GM18909 (cell line): ENCODE measurements at regions not wholly inside any gene's neighbourhood (a gene's known extent, or its start where the extent isn't known, plus 50 kb on each side); places are given as distances from the start of the nearest gene placed in this dataset.
A peak's percentile ranks its signal among the peaks of the same experiment; 100 is the strongest.

ENCODE experiments used
- ATAC-seq: cut with Tn5 transposase; IDR thresholded peaks from one replicate; pipeline ENCODE4 v1.9.1; 2021; ENCODE audit warnings: mild to moderate bottlenecking; ENCODE audit not compliant: unreplicated experiment, poor library complexity

DNA sequence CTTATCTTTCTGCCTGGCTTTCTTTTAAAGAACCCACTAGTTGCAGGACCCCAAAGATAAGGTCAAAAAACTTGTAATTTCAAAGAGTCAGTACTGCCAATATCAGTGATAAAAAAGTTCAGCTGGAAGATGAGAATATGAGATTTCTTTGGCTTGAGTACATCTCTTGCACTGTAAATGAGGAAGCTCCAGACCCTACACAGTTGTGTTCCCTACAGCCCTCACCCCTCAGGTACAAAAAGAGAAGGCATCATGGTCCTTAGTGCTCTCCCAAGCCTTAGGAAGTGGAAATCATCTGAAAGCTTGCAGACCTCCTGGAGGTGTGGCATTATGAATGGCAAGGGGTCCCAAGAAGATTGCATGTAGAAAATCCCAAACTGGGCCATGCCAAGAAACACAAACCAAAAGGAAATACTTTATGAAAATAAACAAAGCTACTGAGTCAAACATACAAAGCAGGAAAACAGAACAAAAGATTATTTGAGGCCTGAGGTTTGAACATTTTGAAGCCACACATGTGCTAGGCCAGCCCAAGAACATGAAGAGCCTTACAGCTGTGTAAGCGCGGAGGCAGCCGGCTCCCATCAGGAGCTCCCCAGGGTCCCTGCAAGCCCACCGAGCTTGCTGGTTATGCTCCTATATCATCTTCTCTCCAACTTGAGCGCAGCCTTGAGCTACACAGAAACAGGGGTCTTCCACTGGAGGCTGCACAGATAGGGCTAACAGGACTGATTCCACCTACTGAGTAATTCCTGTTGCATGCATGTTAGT, 217.0 kb downstream of the OSR1 start:
- ATAC-seq, result no peak

DNA sequence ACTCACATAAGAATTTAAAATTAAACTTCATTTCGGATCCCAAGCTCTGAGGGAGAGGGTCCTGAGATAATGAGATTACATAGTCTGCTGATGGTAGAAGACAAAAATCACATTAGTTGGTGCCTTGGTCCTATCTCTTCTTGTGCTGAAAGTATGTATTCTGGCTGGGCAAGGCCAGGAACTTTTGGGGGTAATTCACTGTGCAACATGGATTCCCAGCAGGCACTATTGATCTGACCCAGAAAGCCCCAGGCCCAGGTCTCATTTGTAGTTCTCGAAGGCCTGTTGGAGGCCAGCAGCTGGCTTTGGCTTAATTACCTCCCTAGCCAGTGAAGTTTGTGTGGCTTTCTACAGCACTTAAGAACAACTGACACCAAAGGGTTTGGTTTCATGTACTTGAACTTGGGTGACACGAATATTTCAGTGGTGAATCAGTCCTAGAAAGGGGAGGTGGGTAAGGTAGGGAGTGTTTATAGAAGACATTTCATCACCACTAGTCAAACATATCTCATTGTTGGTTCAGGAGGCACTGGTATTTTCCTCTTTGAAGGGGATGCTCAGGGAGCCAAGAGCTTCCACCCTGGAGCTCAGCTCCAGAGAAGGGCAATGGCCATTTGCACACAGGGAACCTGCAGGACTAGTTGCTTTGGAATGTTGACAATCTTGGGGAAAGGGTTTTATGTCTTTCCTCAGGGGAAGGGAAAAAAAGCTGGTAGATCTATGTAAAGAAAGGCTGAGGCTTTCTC, 217.8 kb downstream of the OSR1 start:
- ATAC-seq, result no peak

DNA sequence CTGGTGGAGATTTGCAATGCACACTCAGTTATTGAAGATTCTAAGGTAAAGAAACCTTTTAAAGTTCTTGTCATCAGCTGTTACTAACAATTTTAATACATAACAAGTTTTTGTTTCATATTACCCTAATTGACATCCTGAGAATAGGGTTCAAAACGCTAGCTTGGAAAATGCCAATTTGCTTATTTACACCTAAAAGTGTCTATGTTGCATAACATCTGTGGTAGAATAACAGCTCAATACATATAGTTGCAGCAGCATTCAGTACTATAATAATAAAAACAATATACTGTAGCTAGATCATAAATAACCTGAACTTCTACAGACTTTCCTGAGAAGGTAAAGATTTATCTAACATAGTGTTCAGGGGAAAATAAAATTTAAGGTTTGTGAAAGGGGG, 219.0 kb downstream of the OSR1 start:
- no peak for ATAC-seq

DNA sequence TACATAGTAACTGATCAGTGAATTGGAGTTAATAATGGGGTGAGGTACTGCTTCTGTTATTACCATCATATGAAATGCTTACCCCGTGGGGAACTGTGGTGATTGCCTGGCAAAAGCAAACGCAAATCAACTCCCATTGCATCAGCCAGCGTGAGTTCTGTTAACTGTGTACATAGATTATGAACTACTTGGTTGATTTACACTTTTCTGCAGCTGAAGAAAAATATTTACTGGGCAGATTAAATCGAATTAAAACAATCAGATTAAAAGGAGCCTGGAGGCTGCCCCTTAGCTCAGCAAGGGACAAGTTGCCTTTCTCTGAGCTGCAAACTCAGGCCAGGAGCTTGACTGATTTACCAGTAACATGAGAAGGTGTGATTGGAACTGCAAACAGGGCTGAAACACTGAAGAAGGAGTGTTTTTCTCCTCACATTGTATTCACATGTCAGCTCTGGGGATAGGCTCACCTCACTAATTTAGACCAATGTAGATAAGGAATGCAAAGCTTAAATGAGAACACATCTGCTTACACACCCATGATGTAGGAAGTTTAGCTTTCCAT, 220.1 kb downstream of the OSR1 start:
- no peak for ATAC-seq

DNA sequence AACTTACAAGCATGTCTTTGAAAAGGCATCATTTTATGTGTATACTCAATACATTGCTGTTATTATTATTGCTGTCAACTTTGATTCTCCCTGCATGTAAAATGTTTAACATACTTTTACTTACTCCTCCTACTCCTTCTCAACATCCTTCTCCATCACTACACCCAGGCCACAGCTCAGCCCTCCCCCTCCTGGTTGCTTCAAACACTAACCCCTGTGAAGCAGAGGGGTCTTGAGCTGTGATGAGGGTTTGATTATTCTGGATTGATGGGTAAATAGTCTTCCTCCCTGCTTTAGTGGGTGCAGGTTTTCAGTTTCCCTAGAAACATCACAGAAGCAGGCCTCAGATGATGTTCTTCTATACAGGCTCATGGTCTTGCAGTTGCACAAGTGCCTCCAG, 221.0 kb downstream of the OSR1 start:
- no peak for ATAC-seq

DNA sequence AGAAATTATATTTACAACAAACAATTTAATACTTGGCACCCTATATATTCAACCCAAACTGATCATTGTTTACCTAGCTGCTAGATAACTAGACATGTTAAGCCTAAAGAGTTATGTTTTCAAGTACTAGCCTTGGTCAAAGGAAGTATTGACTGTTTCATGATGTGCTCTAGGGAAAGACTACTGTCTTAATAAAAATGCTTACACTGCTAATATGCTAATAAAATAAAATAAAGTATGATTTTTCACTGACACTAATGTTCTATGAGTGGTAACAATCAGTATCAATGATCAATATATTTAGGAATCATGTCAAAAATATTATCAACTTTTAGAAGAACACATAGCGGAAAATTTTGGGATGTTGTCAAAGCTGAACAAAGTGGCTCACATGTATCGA, 225.5 kb downstream of the OSR1 start:
- ATAC-seq, result no peak

DNA sequence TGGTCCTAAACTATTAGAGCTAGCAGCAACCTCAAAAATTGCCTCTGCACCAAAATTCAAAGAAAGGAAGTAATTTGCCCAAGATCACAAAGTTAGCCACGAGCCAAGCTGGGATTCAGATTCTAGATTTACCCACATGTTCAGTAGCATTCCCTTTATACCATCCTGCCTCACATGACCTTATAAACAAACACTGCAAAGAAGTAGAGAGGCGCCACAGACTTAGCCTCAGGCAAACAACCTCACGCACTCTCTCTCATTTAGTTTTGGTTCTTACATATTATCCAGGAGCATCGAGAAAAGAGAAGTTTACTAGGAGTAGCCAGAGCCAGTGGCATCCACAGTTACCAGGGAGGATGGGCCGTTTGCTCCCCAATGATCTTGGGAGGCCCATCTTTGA, 226.6 kb downstream of the OSR1 start:
- ATAC-seq, result no peak

DNA sequence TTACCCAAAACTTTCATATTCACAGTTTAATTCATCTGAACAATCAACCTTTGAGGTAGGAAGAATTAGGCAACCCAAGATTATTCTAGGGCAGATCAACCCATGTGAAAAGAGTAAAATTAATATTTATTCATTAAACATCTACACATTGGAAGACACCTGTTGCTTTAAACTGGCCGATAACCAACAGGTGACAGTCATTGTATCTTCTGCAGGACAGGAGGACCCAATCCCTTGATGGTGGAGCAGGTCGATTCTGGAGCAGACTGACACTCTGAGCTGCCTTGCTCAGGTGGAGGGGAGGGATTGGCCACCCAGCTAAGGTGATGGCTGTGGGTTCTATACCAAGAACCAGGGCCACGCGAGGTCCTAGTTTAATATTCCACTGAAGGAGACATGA, 230.3 kb downstream of the OSR1 start:
- ATAC-seq, result no peak

DNA sequence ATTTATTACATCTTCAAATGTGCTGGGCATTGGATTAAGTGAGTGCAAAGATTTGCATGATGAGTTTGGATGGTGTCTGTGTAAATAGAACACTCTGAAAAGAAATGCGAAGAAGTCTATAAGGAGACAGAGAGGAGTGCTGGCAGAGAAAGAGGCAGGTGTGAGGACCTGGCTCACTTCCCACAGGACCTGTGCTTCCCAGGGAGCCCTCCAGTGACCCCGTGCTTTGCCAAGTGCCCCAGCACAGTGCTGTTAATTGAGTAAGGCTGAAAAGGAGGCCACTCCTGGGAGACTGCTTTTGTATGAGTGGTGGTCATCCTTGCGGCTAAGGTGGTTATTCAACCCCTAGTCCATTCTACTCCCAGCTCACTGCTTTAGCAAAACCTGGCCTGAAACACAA, 230.8 kb downstream of the OSR1 start:
- ATAC-seq, result no peak

DNA sequence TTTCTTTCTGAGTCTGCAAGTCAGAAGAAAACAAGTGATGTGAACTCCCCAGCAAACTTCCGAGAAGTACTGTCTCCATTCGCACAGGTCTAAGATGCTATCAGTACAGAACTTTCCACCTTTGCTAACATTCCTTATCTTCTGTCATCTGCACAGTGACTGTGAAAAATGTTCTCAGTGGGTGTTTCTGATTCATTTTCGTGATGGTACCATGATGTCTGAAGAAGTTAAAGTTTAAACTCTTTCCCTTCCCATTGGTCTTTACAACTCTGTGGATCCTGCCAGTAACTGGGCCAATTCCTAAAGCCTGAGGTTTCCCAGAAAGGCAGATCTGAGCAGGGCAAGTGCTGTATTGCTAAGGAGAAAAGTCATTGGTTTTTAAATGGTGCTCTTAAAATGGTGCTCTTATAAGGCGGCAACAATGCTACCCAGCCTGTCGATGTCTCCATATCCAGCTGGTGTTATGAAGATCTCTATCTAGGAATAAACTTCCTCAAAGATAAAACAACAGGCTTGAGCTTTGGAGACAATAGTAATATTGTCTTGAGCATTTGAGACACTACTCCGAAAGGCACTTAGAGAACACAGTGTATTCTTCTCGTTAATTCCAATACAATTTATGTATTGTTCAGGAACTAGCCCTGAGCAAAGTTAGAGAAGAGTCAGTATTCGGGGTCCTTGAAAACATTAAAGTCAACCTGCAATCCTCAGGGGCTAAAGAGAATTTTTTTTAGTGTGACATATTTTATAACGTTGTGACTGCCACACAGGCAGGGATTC, 232.3 kb downstream of the OSR1 start:
- no peak for ATAC-seq

DNA sequence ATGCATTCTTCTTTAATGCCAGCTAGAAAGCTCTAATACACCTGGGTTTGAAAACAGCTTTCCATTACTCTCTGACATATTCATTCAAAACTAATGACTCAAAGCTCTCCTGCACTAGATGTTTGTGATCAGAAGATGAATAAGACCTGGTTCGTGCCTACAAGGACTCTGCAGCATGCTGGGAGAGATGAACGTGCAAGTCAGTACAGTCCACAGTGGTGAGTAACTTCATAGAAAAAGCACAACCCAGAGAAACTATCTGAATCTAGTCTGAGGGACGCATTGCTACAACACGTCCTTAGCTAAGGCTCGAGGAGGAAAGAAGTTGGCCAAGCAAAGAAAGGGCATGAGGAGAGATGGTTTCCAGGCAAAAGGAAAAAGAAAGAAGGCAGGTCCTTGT, 234.3 kb downstream of the OSR1 start:
- ATAC-seq, result no peak

DNA sequence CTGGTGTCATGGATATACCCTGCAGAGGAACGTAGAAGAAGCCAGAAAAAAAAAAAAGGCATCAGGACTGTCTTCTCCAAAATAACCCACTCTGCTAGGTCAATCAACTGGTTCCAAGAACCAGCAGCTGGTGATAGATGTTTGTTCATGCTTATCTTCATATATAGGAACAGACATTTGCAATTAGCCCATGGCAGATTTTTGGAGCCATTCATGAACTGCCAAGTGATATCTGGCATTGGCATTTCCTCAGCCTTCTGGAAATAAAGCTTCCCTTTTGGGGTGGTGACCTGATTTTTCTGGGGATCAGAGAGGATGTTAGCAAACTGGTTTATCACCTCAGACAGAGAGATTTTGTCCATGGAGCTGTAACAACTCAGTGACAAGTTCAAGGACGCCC, 234.9 kb downstream of the OSR1 start:
- no peak for ATAC-seq

DNA sequence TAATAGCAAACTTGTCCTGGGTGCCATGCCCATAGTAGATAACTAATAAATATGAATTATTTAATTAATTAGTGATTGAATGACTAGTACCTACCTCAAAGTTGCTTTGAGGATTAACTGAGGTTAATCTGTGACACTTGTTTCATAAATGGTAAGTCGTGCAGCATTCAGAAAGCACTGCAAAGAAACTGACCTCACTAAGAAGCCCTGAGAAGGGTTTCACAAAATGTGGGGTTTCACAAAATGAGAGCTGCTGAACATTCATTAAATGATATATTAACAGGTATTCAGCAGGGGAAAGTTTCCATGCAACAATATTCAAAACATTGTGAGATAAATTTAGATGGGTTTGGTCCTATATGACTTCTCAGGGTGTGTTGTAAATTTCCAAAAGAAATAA, 236.2 kb downstream of the OSR1 start:
- peak; percentile 52 for ATAC-seq

DNA sequence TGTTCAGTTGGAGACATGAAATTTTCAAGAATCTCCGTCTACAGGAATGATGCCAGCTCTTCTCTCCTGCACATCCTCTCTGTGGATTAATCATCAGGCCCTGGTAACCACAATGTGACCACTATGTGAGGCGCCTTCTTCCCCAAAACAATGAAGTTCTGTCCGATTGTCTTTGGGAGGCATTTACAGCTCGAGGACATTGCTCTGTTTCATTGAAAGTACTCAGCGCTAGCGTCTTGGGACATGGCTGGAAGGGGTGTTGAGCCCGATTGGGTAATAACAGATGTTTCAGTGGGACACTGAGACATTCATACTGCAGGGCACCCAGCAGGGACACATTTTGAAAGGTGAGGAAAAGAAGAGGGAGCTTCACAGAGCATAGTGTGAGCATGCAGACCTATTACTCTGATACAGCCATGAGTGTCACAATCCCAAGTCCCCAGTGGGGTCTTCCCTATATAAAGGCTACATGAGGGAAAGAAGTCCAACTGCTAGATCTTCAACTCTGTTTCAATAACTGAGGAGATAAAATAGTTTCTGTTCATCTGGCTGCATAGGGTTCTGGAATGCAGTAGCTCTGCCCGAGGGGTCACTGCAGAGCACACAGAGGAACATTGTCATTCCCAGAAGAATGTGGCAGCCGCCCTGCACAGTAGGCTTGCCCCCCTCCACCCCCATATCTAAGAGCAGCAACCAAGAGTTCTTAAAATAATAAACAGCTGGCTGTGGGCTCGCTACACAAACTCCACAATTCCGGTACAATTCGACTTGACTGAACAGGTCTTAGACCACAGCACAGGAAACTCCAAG, 237.3 kb downstream of the OSR1 start:
- no peak for ATAC-seq

DNA sequence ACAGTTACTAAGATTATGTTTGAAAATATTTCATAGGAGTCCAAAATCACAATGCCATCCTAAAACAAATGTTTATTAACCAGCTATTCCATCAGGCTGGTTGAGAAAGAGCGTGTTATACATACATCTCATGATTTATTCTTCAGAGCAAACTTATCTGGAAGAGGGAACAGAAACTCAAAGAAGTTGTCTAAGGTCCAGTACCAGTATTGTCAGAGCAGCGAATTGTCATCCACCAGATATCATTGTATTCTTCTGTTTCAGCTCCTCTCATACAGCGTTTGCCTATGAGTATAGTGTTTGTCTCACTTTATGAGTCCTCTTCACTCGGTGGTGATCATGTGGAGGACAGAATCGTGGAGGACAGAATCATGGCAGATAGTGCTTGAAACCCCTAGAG, 238.2 kb downstream of the OSR1 start:
- no peak for ATAC-seq

DNA sequence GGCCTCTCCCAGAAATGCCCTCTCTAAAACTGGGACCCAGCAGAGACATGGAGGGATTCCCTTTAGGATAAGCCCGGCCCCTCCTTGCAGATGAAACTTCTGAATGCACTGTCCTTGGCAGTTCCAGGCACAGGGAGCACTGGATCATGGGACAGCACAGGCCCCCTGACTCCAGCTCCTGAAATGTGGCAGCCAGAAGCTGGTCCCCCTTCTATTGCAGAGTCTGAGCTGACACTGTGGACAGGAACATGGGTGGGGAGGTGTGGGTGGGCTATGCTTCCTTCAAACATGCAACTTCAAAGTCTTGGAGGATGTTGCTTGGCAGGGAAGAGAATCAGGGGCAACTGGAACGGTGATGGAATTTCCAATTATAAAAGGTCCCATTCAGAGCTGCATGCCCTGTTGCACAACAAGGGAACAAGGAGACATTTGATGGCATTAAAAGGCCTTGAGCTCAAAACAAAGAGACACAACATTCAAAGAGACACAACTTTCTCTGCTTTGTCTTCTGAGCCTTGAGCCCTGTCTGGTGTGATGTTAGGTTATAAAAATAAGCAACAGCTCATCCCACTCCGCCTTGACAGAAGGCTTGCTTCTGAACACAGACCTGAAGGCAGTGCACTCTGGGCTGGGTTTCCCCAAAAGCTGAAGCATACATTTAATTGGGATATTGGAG, 239.0 kb downstream of the OSR1 start:
- no peak for ATAC-seq

DNA sequence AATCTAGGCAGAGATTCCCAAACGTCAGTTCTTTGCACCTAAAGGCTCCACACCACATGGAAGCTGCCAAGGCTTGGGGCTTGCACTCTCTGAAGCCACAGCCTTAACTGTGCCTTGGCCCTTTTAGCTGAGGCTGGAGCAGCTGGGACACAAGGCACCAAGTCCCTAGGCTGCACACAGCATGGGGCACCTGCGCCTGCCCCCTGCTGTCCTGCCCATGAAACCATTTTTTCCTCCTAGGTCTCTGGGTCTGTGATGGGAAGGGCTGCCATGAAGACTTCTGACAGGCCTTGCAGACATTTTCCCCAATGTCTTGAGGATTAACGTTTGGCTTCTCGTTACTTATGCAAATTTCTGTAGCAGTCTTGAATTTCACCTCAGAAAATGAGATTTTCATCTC, 241.5 kb downstream of the OSR1 start:
- no peak for ATAC-seq

DNA sequence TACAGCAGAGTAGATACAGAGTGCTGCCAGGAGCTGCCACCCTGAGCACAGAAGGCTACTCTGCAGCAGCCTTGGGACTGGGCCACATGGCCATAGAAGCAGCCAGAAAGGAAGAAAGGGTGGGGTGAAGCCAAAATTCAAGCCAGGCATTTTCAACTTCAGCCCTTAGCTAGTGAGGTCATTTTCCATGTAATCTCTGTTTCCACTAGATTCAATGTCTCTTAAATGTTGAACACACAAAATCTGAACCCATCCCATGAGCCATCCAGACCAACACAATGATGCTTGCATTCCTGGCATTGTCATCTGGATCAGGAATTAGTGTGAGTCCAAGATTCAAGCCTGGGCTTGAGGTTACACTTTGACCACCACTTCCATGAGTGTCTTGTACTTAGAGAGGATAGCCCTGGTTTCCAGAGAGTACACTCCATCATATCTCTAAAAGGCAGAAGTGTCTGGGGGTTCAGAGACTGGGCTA, 243.6 kb downstream of the OSR1 start:
- no peak for ATAC-seq

DNA sequence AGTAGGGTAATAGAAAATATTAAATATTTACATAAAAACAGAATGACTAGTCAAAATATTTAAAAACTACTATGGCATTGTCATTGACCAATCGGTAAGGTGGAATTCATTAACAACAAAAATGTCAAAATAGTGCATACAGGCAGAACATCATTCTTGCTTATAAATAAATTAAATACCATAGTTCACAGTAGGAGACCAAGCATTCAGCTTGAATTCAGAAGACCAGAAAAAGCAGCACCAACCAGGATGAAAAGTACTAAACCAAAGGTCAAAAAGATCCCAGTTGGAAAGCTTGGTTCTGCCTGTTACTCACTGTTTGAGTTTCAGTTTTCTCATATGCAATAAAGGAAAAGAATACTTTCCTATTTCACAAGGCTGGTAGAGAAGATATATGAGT, 244.3 kb downstream of the OSR1 start:
- ATAC-seq, result no peak
